ENCODE measurements at regions not wholly inside any gene's neighbourhood (a gene's known extent, or its start where the extent isn't known, plus 50 kb on each side); places are given as distances from the start of the nearest gene placed in this dataset.

DNA sequence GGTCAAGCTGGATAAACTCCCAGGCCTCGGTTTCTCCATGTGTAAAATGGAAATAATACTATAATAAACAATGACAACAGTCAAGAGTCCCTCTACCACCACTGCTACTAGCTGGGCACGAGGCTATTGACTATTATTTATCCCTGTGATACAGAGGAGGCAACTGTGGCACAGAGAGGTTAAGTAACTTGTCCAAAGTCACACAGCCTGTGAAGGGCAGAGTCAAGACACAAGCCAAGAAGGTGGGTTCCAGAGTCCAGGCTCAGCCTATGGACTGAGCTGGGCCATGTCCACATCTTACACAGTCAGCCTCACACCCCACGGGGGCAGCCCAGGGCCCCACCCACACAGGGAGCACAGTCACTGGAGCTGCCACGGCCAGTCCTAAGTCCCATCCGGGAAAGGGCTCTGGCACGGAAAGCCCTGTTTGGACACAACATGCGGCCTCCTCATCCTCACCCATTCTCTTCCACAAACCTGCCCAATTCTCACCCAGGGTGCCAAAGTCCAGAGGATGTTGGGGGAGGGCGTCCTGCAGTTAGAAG lies 384.0 kb downstream of the SHANK2 start:
- Histone ChIP-seq H3K4me1 (peaks cover 9% of the 10 kb centered on the region), H3K9ac (no peak overlapping the region), H3K36me3 (no peaks in the 10 kb centered on the region), H3K9me3 (ENCODE audit: low read depth) (no peaks in the 10 kb centered on the region), H3K79me2 (ENCODE audit: low read depth) (no peaks in the 10 kb centered on the region), H3K27ac (no peak overlapping the region), H4K20me1 (ENCODE audit: low read depth) (no peaks in the 10 kb centered on the region), H3F3A (ENCODE audit: low read depth) (no peaks in the 10 kb centered on the region), H3K4me2 (no peak overlapping the region), H3K27me3 (no peaks in the 10 kb centered on the region), H2AFZ (replicated peaks) (no peak overlapping the region), H3K4me3 (no peak overlapping the region)
- Mint-ChIP-seq H3K4me1 (peaks cover 22% of the 10 kb centered on the region), H3K27me3 (ENCODE audit: insufficient read depth, low read depth) (peaks cover 12% of the 10 kb centered on the region), H3K4me3 (no peak overlapping the region), H3K9me3 (peaks cover 2% of the 10 kb centered on the region), H3K36me3 (no peaks in the 10 kb centered on the region), H3K27ac (no peak overlapping the region)
- no peak for TF ChIP-seq EZH2 (IDR thresholded peaks at IDR 0.05)
- TF ChIP-seq EZH2phosphoT487 (IDR thresholded peaks at IDR 0.05): no peak
- TF ChIP-seq, protein P1, sequence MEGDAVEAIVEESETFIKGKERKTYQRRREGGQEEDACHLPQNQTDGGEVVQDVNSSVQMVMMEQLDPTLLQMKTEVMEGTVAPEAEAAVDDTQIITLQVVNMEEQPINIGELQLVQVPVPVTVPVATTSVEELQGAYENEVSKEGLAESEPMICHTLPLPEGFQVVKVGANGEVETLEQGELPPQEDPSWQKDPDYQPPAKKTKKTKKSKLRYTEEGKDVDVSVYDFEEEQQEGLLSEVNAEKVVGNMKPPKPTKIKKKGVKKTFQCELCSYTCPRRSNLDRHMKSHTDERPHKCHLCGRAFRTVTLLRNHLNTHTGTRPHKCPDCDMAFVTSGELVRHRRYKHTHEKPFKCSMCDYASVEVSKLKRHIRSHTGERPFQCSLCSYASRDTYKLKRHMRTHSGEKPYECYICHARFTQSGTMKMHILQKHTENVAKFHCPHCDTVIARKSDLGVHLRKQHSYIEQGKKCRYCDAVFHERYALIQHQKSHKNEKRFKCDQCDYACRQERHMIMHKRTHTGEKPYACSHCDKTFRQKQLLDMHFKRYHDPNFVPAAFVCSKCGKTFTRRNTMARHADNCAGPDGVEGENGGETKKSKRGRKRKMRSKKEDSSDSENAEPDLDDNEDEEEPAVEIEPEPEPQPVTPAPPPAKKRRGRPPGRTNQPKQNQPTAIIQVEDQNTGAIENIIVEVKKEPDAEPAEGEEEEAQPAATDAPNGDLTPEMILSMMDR (IDR thresholded peaks at IDR 0.05): no peak
- DNase-seq (ENCODE audit: low spot score): no peak

DNA sequence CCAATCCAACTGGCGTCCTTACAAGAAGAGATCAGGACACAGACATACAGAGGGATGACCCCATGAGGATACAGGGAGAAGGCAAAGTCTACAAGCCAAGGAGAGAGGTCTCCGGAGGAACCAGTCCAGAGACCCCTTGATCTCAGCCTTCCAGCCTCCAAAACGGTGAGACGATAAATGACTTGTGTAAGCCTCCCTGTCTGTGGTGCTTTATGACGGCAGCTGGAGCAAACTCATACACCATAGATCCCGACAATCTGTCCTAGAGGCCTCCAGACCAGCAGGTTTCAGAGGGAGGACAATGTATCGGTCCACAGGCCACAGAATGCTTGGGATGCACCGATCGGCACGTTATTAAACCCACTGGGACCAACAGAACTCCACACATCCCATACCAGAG lies 383.3 kb downstream of the SHANK2 start:
- H3K79me2 ChIP-seq (ENCODE audit: low read depth): no peaks in the 10 kb centered on the region
- peaks cover 12% of the 10 kb centered on the region for H3K4me1 ChIP-seq
- H4K20me1 ChIP-seq (ENCODE audit: low read depth): no peaks in the 10 kb centered on the region
- DNase-seq (ENCODE audit: low spot score): no peak
- no peak overlapping the region for H3K27ac ChIP-seq
- H3K27me3 Mint-ChIP-seq (ENCODE audit: insufficient read depth, low read depth): peaks cover 10% of the 10 kb centered on the region
- H3K4me1 Mint-ChIP-seq: peaks cover 16% of the 10 kb centered on the region
- no peaks in the 10 kb centered on the region for H3K36me3 Mint-ChIP-seq
- H3F3A ChIP-seq (ENCODE audit: low read depth): no peaks in the 10 kb centered on the region
- H3K4me3 Mint-ChIP-seq: no peak overlapping the region
- H3K9me3 Mint-ChIP-seq: no peaks in the 10 kb centered on the region
- H3K27me3 ChIP-seq: no peaks in the 10 kb centered on the region
- no peaks in the 10 kb centered on the region for H3K36me3 ChIP-seq
- H3K4me2 ChIP-seq: no peak overlapping the region
- H2AFZ ChIP-seq (replicated peaks): no peak overlapping the region
- no peak overlapping the region for H3K27ac Mint-ChIP-seq
- H3K9me3 ChIP-seq (ENCODE audit: low read depth): no peaks in the 10 kb centered on the region
- no peak overlapping the region for H3K4me3 ChIP-seq
- no peak overlapping the region for H3K9ac ChIP-seq
- TF ChIP-seq, protein P1 (IDR thresholded peaks at IDR 0.05): no peak
- TF ChIP-seq EZH2phosphoT487 (IDR thresholded peaks at IDR 0.05) (no peak), EZH2 (IDR thresholded peaks at IDR 0.05) (no peak)

DNA sequence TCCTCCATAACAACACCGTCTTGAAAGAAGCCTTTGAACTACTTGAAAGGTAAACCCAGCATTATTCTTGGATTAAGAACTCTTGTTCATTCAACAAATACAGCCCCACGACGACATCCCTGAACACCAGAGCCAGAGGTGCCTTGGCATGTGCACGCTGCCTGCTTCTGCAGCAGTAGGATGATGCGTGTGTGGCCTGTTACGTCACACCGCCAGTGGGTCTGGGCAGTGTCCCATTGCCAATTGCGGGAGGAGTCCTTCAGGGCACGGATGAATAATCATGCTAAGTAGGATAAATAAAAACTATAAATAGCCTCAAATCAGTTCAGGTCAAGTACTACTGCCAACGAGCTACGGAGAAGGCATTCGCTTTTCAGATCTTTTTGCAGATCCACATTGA lies 380.5 kb downstream of the SHANK2 start:
- Histone ChIP-seq H3K9me3 (ENCODE audit: low read depth) (no peaks in the 10 kb centered on the region), H3K79me2 (ENCODE audit: low read depth) (no peaks in the 10 kb centered on the region), H3K27ac (no peak overlapping the region), H3K4me1 (peaks cover 12% of the 10 kb centered on the region), H3K9ac (no peak overlapping the region), H4K20me1 (ENCODE audit: low read depth) (no peaks in the 10 kb centered on the region), H3K36me3 (no peaks in the 10 kb centered on the region), H2AFZ (replicated peaks) (no peak overlapping the region), H3K4me3 (no peak overlapping the region), H3F3A (ENCODE audit: low read depth) (no peaks in the 10 kb centered on the region), H3K4me2 (no peak overlapping the region), H3K27me3 (no peaks in the 10 kb centered on the region)
- Mint-ChIP-seq H3K4me1 (peaks cover 18% of the 10 kb centered on the region), H3K4me3 (no peak overlapping the region), H3K27me3 (ENCODE audit: insufficient read depth, low read depth) (peaks cover 8% of the 10 kb centered on the region), H3K9me3 (no peaks in the 10 kb centered on the region), H3K36me3 (no peaks in the 10 kb centered on the region), H3K27ac (peak overlapping the region; percentile 6)
- no peak for DNase-seq (ENCODE audit: low spot score)
- no peak for TF ChIP-seq EZH2 (IDR thresholded peaks at IDR 0.05)
- no peak for TF ChIP-seq EZH2phosphoT487 (IDR thresholded peaks at IDR 0.05)
- TF ChIP-seq, protein P1 (IDR thresholded peaks at IDR 0.05): no peak

All from neural progenitor cell (in vitro differentiated cells).